Mesenchymal stem cell (in vitro differentiated cells and primary cell): ENCODE measurements at regions not wholly inside any gene's neighbourhood (a gene's known extent, or its start where the extent isn't known, plus 50 kb on each side); places are given as distances from the start of the nearest gene placed in this dataset.

ENCODE experiments used
- DNase-seq: peaks from one replicate; pipeline ENCODE4 v3.0.0-alpha.2; 2013
- H2AFZ ChIP-seq: one replicate; pipeline ENCODE4 v1.6.1; 2013; ENCODE audit warnings: low read depth, mild to moderate bottlenecking, control low read depth, inconsistent platforms, low read length, moderate library complexity
- H2AK5ac ChIP-seq: 2 replicates; pipeline ENCODE4 v1.6.1; 2013; ENCODE audit warnings: low read length, moderate library complexity, mild to moderate bottlenecking, inconsistent platforms; ENCODE audit not compliant: severe bottlenecking
- H2BK120ac ChIP-seq: one replicate; pipeline ENCODE4 v1.6.1; 2013; ENCODE audit warnings: low read depth, mild to moderate bottlenecking, inconsistent platforms, low read length, moderate library complexity
- H2BK12ac ChIP-seq, 2 experiments: one replicate each; pipeline ENCODE4 v1.6.1; 2013; ENCODE audit warnings: inconsistent platforms in 2 of 2, low read length in 2 of 2, mild to moderate bottlenecking in 2 of 2, moderate library complexity in 2 of 2, control low read depth in 1 of 2
- H2BK15ac ChIP-seq: one replicate; pipeline ENCODE4 v1.6.1; 2013; ENCODE audit warnings: mild to moderate bottlenecking, low read depth, inconsistent platforms; ENCODE audit not compliant: poor library complexity, severe bottlenecking
- H2BK5ac ChIP-seq: 2 replicates; pipeline ENCODE4 v1.6.1; 2013; ENCODE audit warnings: low read depth, mild to moderate bottlenecking, low read length, control low read depth, inconsistent platforms; ENCODE audit not compliant: poor library complexity, severe bottlenecking
- H3K14ac ChIP-seq, 2 experiments: one replicate each; pipeline ENCODE4 v1.6.1; 2013; ENCODE audit warnings: inconsistent platforms in 2 of 2, low read length in 2 of 2, control low read depth in 1 of 2, mild to moderate bottlenecking in 1 of 2, moderate library complexity in 1 of 2
- H3K18ac ChIP-seq, 2 experiments: one replicate each; pipeline ENCODE4 v1.6.1; 2013; ENCODE audit warnings: inconsistent platforms in 2 of 2, low read length in 2 of 2, control low read depth in 1 of 2, low read depth in 1 of 2, mild to moderate bottlenecking in 1 of 2
- H3K23ac ChIP-seq, 2 experiments: one replicate each; pipeline ENCODE4 v1.6.1; 2013; ENCODE audit warnings: inconsistent platforms in 2 of 2, low read length in 2 of 2, mild to moderate bottlenecking in 2 of 2, moderate library complexity in 2 of 2, control low read depth in 1 of 2
- H3K27ac ChIP-seq: 2 replicates; pipeline ENCODE4 v1.5.1; 2013; ENCODE audit warnings: mild to moderate bottlenecking, moderate library complexity, low read length, control low read depth, inconsistent platforms; ENCODE audit not compliant: poor library complexity, severe bottlenecking
- H3K27me3 ChIP-seq, 2 experiments: 2 replicates each; pipeline versions ENCODE4 v1.6.1 to v1.7.0; 2013; ENCODE audit warnings: low read length in 2 of 2, mild to moderate bottlenecking in 2 of 2, moderate library complexity in 2 of 2, control low read depth in 1 of 2, inconsistent platforms in 1 of 2; ENCODE audit not compliant: control insufficient read depth in 1 of 2, insufficient read depth in 1 of 2
- H3K36me3 ChIP-seq, 2 experiments: 2 replicates each; pipeline versions ENCODE4 v1.6.1 to v1.7.0; 2013; ENCODE audit warnings: low read length in 2 of 2, control low read depth in 1 of 2, inconsistent platforms in 1 of 2, low read depth in 1 of 2, mild to moderate bottlenecking in 1 of 2; ENCODE audit not compliant: insufficient read depth in 2 of 2, control insufficient read depth in 1 of 2
- H3K4ac ChIP-seq, 2 experiments: one replicate each; pipeline ENCODE4 v1.6.1; 2013; ENCODE audit warnings: inconsistent platforms in 2 of 2, low read length in 2 of 2, mild to moderate bottlenecking in 2 of 2, moderate library complexity in 2 of 2, control low read depth in 1 of 2, low read depth in 1 of 2
- H3K4me1 ChIP-seq: 2 replicates; pipeline ENCODE4 v1.6.1; 2013; ENCODE audit warnings: low read depth, low read length, control low read depth; ENCODE audit not compliant: control insufficient read depth, insufficient read depth
- H3K4me2 ChIP-seq: 2 replicates; pipeline ENCODE4 v1.6.1; 2013; ENCODE audit warnings: low read length, mild to moderate bottlenecking, inconsistent platforms; ENCODE audit not compliant: poor library complexity, severe bottlenecking
- H3K4me3 ChIP-seq, 2 experiments: 2 replicates each; pipeline versions ENCODE4 v1.5.1 to v1.7.0; 2013; ENCODE audit warnings: low read length in 2 of 2, mild to moderate bottlenecking in 2 of 2, control low read depth in 1 of 2, low read depth in 1 of 2; ENCODE audit not compliant: insufficient read depth in 1 of 2
- H3K79me1 ChIP-seq: replicated peaks from 2 replicates; pipeline ENCODE4 v1.6.1; 2013; ENCODE audit warnings: mild to moderate bottlenecking, control low read depth, low read length, inconsistent platforms; ENCODE audit not compliant: poor library complexity, severe bottlenecking
- H3K9ac ChIP-seq: 2 replicates; pipeline ENCODE4 v1.7.0; 2013; ENCODE audit warnings: mild to moderate bottlenecking, low read length, moderate library complexity
- H3K9me3 ChIP-seq: 2 replicates; pipeline ENCODE4 v1.7.0; 2013; ENCODE audit warnings: mild to moderate bottlenecking, low read length; ENCODE audit not compliant: control insufficient read depth
- H4K8ac ChIP-seq: one replicate; pipeline ENCODE4 v1.6.1; 2013; ENCODE audit warnings: inconsistent platforms, mild to moderate bottlenecking, low read length, moderate library complexity
- H4K91ac ChIP-seq: one replicate; pipeline ENCODE4 v1.6.1; 2013; ENCODE audit warnings: mild to moderate bottlenecking, low read length, inconsistent platforms
- WGBS: methylation state at CpG from one replicate; pipeline ENCODE4 v1.1.7; 2013; ENCODE audit warnings: mixed read lengths; 5-methylcytosine and 5-hydroxymethylcytosine counted together

DNA sequence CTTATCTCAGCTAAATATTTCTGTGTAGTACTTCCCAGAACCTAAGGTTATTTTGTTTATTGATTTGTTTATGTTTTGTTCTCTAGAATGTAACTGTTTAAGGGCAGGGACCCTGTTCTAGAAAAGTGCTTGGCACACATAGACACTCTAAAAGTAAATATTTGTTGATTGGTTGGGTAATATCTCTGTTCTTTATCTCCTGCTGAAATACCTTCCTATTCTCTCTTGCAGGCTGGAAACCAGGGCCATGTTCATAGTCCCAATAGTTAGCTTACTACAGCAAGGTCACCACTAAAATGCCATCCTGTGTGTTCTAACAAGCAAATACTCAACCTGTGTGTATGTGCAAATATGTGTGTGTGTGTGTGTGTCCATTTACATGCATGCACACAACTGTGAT lies 375.6 kb upstream of the MEIS1 start:
- no peak overlapping the region for H3K4me3 ChIP-seq
- no peak overlapping the region for H3K23ac ChIP-seq
- no peak overlapping the region for H3K27ac ChIP-seq
- H3K36me3 ChIP-seq, result no peaks in the 10 kb centered on the region
- no peak overlapping the region for H4K8ac ChIP-seq
- H2AK5ac ChIP-seq, result no peak overlapping the region
- no peak overlapping the region for H2AFZ ChIP-seq
- no peak overlapping the region for H3K9ac ChIP-seq
- H2BK120ac ChIP-seq, result no peak overlapping the region
- H2BK5ac ChIP-seq, result no peak overlapping the region
- H3K4me1 ChIP-seq, result no peaks in the 10 kb centered on the region
- H2BK12ac ChIP-seq, result no peak overlapping the region
- H3K4me2 ChIP-seq, result no peak overlapping the region
- H3K27me3 ChIP-seq, result no peaks in the 10 kb centered on the region
- no peak overlapping the region for H3K14ac ChIP-seq
- H3K4ac ChIP-seq, result no peak overlapping the region
- DNase-seq, result no peak
- no peak overlapping the region for H2BK15ac ChIP-seq
- no peak overlapping the region for H3K18ac ChIP-seq
- no peak overlapping the region for H4K91ac ChIP-seq
- no peaks in the 10 kb centered on the region for H3K9me3 ChIP-seq
- H3K79me1 ChIP-seq, result no peaks in the 10 kb centered on the region

DNA sequence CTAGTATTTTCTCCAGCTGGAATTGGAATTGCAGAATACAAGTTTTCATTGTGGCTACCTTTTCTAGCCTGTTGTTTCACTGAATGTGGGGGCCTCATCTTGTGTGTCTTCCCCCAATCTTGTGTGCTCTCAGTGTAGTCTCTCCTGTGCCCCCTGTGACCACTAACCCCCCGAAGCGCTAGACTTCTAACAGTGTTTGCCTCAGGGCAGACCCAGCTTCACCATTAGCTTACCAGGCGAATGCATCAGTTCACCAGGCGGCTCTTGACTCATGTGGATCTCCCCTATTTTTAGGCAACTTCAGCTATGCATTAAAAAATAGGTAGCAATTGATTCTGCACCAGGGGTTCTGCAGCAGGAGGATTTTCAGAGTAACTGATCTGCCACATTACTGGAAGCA lies 376.2 kb upstream of the MEIS1 start:
- WGBS, result 89% methylated on average over 4 of the region's 4 CpGs
- no peaks in the 10 kb centered on the region for H3K79me1 ChIP-seq
- no peak overlapping the region for H3K4ac ChIP-seq
- no peak overlapping the region for H4K8ac ChIP-seq
- H2AK5ac ChIP-seq, result no peak overlapping the region
- H3K4me2 ChIP-seq, result no peak overlapping the region
- no peak overlapping the region for H3K18ac ChIP-seq
- no peak overlapping the region for H3K9ac ChIP-seq
- H2BK5ac ChIP-seq, result no peak overlapping the region
- no peak overlapping the region for H3K27ac ChIP-seq
- no peaks in the 10 kb centered on the region for H3K4me1 ChIP-seq
- H3K36me3 ChIP-seq, result no peaks in the 10 kb centered on the region
- H2BK12ac ChIP-seq, result no peak overlapping the region
- no peak overlapping the region for H3K4me3 ChIP-seq
- H2BK120ac ChIP-seq, result no peak overlapping the region
- H4K91ac ChIP-seq, result no peak overlapping the region
- no peak overlapping the region for H2BK15ac ChIP-seq
- H3K23ac ChIP-seq, result no peak overlapping the region
- no peaks in the 10 kb centered on the region for H3K9me3 ChIP-seq
- H3K14ac ChIP-seq, result no peak overlapping the region
- H2AFZ ChIP-seq, result no peak overlapping the region
- H3K27me3 ChIP-seq, result no peaks in the 10 kb centered on the region
- DNase-seq, result no peak

DNA sequence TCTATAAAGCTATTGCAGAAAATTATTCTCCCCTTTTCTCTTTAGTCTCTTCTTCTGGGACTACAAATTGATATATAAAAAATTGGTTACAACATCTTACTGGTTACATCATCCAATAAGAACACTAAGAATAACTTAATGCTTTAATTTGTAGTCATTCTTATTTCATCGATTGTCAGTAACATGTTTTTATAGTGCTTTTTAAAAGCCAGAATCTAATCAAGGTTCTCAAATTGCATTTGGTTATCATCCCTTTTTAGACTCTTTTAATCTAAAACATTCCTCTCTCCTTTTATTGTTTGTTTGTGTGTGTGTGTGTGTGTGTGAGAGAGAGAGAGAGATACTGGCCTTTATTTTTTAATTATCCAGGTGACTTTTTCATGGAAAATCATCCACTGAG lies 377.1 kb upstream of the MEIS1 start:
- Histone ChIP-seq H3K27me3 (no peaks in the 10 kb centered on the region), H3K4me1 (no peaks in the 10 kb centered on the region), H2AK5ac (no peak overlapping the region), H3K9ac (no peak overlapping the region), H2BK15ac (no peak overlapping the region), H3K9me3 (no peaks in the 10 kb centered on the region), H2BK12ac (no peak overlapping the region), H2AFZ (no peak overlapping the region), H2BK5ac (no peak overlapping the region), H3K4ac (no peak overlapping the region), H4K8ac (no peak overlapping the region), H3K18ac (no peak overlapping the region), H3K27ac (no peak overlapping the region), H3K79me1 (no peaks in the 10 kb centered on the region), H3K4me3 (no peak overlapping the region), H3K14ac (no peak overlapping the region), H2BK120ac (no peak overlapping the region), H3K4me2 (no peak overlapping the region), H3K36me3 (no peaks in the 10 kb centered on the region), H4K91ac (no peak overlapping the region), H3K23ac (no peak overlapping the region)
- DNase-seq, result no peak
- WGBS, result no CpG with 5 or more reads among the region's 1 CpG

DNA sequence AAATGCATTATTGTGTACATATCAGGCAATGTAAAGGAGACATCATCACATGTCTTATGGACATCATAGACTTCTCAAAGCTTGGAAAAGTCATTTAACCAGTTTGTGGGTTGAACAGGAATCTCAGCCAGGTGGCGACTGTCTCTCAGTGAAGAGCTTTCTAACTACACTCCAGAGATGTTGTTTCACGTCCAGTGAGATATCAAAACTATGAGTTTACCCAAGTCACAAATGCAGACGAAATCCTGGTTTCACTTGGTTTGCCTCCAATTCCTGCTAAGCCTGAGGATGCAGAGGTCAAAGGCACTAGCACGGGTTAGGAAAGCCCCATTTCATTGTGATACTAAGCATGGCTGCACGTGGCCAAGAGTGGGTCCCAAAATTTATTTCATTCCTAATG lies 384.5 kb upstream of the MEIS1 start:
- H3K4me1 ChIP-seq, result no peaks in the 10 kb centered on the region
- no peak for DNase-seq
- no peak overlapping the region for H2BK120ac ChIP-seq
- no peak overlapping the region for H3K9ac ChIP-seq
- no peak overlapping the region for H2AK5ac ChIP-seq
- no peak overlapping the region for H3K18ac ChIP-seq
- H2BK5ac ChIP-seq, result no peak overlapping the region
- no peak overlapping the region for H4K91ac ChIP-seq
- no peak overlapping the region for H4K8ac ChIP-seq
- H3K4me2 ChIP-seq, result no peak overlapping the region
- H2BK12ac ChIP-seq, result no peak overlapping the region
- H2AFZ ChIP-seq, result no peak overlapping the region
- H3K4ac ChIP-seq, result no peak overlapping the region
- no peak overlapping the region for H2BK15ac ChIP-seq
- H3K36me3 ChIP-seq, result no peaks in the 10 kb centered on the region
- H3K14ac ChIP-seq, result no peak overlapping the region
- no peak overlapping the region for H3K27ac ChIP-seq
- no peaks in the 10 kb centered on the region for H3K9me3 ChIP-seq
- H3K79me1 ChIP-seq, result no peaks in the 10 kb centered on the region
- WGBS, result 58% methylated on average over 5 of the region's 5 CpGs
- H3K27me3 ChIP-seq, result no peaks in the 10 kb centered on the region
- no peak overlapping the region for H3K4me3 ChIP-seq
- no peak overlapping the region for H3K23ac ChIP-seq
